ENCODE measurements at regions not wholly inside any gene's neighbourhood (a gene's known extent, or its start where the extent isn't known, plus 50 kb on each side); places are given as distances from the start of the nearest gene placed in this dataset.

GRCh38 chr7:47647181-47647917 is 65.4 kb upstream of the TNS3 start:
- Histone ChIP-seq H3K9me2 (ENCODE audit: insufficient read depth, low read length) (no peaks in the 10 kb centered on the region), H3K36me3 (ENCODE audit: insufficient read depth, low read length) (no peaks in the 10 kb centered on the region; the same call in 1 of the 2 replicates), H3K79me2 (ENCODE audit: insufficient read depth, low read depth, low read length) (no peaks in the 10 kb centered on the region), H3K4me2 (ENCODE audit: low read length) (peak overlapping the region; percentile 35), H2AFZ (ENCODE audit: low read length) (peak overlapping the region; percentile 78), H3K27ac (ENCODE audit: low read depth, low read length, poor library complexity, severe bottlenecking) (peak overlapping the region; percentile 34), H3K4me3 (ENCODE audit: low read depth, low read length, poor library complexity, severe bottlenecking) (no peak overlapping the region), H4K20me1 (ENCODE audit: insufficient read depth, low read length) (no peaks in the 10 kb centered on the region), H3K9me3 (ENCODE audit: low read length) (peaks cover 10% of the 10 kb centered on the region), H3K4me1 (ENCODE audit: insufficient read depth, low read length, poor library complexity, severe bottlenecking) (peaks cover 17% of the 10 kb centered on the region)
- intact Hi-C loops (cut with micrococcal nuclease; ENCODE audit: unreplicated experiment), result no loop called here
- ChIA-PET POLR2A (interaction anchor here (0.7 to 4.1 kb wide), 17 partner anchors 9 to 77 kb away, joined by 3 to 19 read pairs (median 5); no protein-coding TSS in a partner anchor), CTCF (ENCODE audit: unreplicated experiment) (interaction anchor here (0.6 to 1.2 kb wide), 2 partner anchors 10 to 66 kb away, joined by 3 read pairs; no protein-coding TSS in a partner anchor)
- peak; percentile 82 for DNase-seq (ENCODE audit: low spot score)
- BruUV-seq (replicated peaks), result no TSS peak
- TF ChIP-seq EZH2phosphoT487 (IDR thresholded peaks at IDR 0.05; ENCODE audit: borderline replicate concordance, low read depth, low read length) (no peak), CTCF (conservative IDR thresholded peaks at IDR 0.05; ENCODE audit: low read length) (no peak)

GRCh38 chr7:47643716-47644400 is 61.9 kb upstream of the TNS3 start:
- no peak overlapping the region for H3K4me3 ChIP-seq (ENCODE audit: low read depth, low read length, poor library complexity, severe bottlenecking)
- H4K20me1 ChIP-seq (ENCODE audit: insufficient read depth, low read length), result no peaks in the 10 kb centered on the region
- no peak overlapping the region for H3K4me2 ChIP-seq (ENCODE audit: low read length)
- peaks cover 17% of the 10 kb centered on the region for H3K4me1 ChIP-seq (ENCODE audit: insufficient read depth, low read length, poor library complexity, severe bottlenecking)
- no TSS peak for BruUV-seq (replicated peaks)
- no peaks in the 10 kb centered on the region for H3K79me2 ChIP-seq (ENCODE audit: insufficient read depth, low read depth, low read length)
- ChIA-PET POLR2A (interaction anchor here (0.6 to 1.1 kb wide), 4 partner anchors 12 to 27 kb away, joined by 3 to 4 read pairs (median 3); no protein-coding TSS in a partner anchor), CTCF (ENCODE audit: unreplicated experiment) (no interaction called here)
- peaks cover 10% of the 10 kb centered on the region for H3K9me3 ChIP-seq (ENCODE audit: low read length)
- H3K9me2 ChIP-seq (ENCODE audit: insufficient read depth, low read length), result no peaks in the 10 kb centered on the region
- no peak for TF ChIP-seq CTCF (conservative IDR thresholded peaks at IDR 0.05; ENCODE audit: low read length)
- no peak for TF ChIP-seq EZH2phosphoT487 (IDR thresholded peaks at IDR 0.05; ENCODE audit: borderline replicate concordance, low read depth, low read length)
- no peaks in the 10 kb centered on the region; the same call in 1 of the 2 replicates for H3K36me3 ChIP-seq (ENCODE audit: insufficient read depth, low read length)
- intact Hi-C loops (cut with micrococcal nuclease; ENCODE audit: unreplicated experiment), result no loop called here
- no peak overlapping the region for H3K27ac ChIP-seq (ENCODE audit: low read depth, low read length, poor library complexity, severe bottlenecking)
- no peak overlapping the region for H2AFZ ChIP-seq (ENCODE audit: low read length)
- no peak for DNase-seq (ENCODE audit: low spot score)

Data from OCI-LY7 (cell line).